Adrenal gland (tissue), 5 donors: ENCODE measurements at regions not wholly inside any gene's neighbourhood (a gene's known extent, or its start where the extent isn't known, plus 50 kb on each side); places are given as distances from the start of the nearest gene placed in this dataset.
"Not testable (repeated sequence)": the region's sequence is repeated elsewhere in the genome, so short reads cannot be mapped to it uniquely, and the experiment has no call there.

Experiments
- POLR2A ChIP-seq, 2 donors: fragments of 450-650 bp; IDR thresholded peaks; one replicate each; pipeline ENCODE4 v1.6.1; 2017; ENCODE audit warnings: antibody characterized with exemption in 2 of 2, mild to moderate bottlenecking in 2 of 2, moderate library complexity in 1 of 2
- TF ChIP-seq, protein P1 (sequence below), 6 experiments: fragments of 450-650 bp in 4 of 6; fragments of 200-600 bp in 2 of 6; sonication (generic) in 1 of 6; IDR thresholded peaks; 1 replicate in 5 of 6; 2 replicates in 1 of 6; pipeline versions ENCODE4 v1.5.1 to v1.8.0; 2016 to 2021; ENCODE audit warnings: antibody characterized with exemption in 6 of 6, mild to moderate bottlenecking in 2 of 6, moderate library complexity in 1 of 6
- donor health status: DM: no; HTN: no; CAD: no.

- TF ChIP-seq, protein P1, sequence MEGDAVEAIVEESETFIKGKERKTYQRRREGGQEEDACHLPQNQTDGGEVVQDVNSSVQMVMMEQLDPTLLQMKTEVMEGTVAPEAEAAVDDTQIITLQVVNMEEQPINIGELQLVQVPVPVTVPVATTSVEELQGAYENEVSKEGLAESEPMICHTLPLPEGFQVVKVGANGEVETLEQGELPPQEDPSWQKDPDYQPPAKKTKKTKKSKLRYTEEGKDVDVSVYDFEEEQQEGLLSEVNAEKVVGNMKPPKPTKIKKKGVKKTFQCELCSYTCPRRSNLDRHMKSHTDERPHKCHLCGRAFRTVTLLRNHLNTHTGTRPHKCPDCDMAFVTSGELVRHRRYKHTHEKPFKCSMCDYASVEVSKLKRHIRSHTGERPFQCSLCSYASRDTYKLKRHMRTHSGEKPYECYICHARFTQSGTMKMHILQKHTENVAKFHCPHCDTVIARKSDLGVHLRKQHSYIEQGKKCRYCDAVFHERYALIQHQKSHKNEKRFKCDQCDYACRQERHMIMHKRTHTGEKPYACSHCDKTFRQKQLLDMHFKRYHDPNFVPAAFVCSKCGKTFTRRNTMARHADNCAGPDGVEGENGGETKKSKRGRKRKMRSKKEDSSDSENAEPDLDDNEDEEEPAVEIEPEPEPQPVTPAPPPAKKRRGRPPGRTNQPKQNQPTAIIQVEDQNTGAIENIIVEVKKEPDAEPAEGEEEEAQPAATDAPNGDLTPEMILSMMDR (IDR thresholded peaks at IDR 0.05): not testable (repeated sequence)
- TF ChIP-seq POLR2A (IDR thresholded peaks at IDR 0.05): not testable (repeated sequence)
Measured at GRCh38 chr15:24518772-24519171, 156.8 kb upstream of the NPAP1 start.
